ENCODE measurements at regions not wholly inside any gene's neighbourhood (a gene's known extent, or its start where the extent isn't known, plus 50 kb on each side); places are given as distances from the start of the nearest gene placed in this dataset.

GRCh38 chr10:118394301-118395200 lies 52.4 kb upstream of the FAM204A start:
- Histone ChIP-seq H3K27me3 (no peaks in the 10 kb centered on the region), H3K36me3 (ENCODE audit: low read depth, missing control alignments) (no peaks in the 10 kb centered on the region), H3K4me3 (no peak overlapping the region), H3K27ac (no peak overlapping the region), H3K9me3 (no peaks in the 10 kb centered on the region), H3K4me1 (no peaks in the 10 kb centered on the region)
- TF ChIP-seq POLR2A (IDR thresholded peaks at IDR 0.05): no peak
- WGBS, 2 donors: 33 to 38% methylated on average over 8 of the region's 8 CpGs
- intact Hi-C loops (cut with DNase I; ENCODE audit: low total_unique reads): no loop called here
- no peak for DNase-seq

- Histone ChIP-seq H3K36me3 (ENCODE audit: low read depth, missing control alignments) (no peaks in the 10 kb centered on the region), H3K4me3 (no peak overlapping the region), H3K27me3 (no peaks in the 10 kb centered on the region), H3K4me1 (no peaks in the 10 kb centered on the region), H3K9me3 (no peaks in the 10 kb centered on the region), H3K27ac (no peak overlapping the region)
- TF ChIP-seq POLR2A (IDR thresholded peaks at IDR 0.05) (no peak), CTCF (IDR thresholded peaks at IDR 0.05) (no peak)
- intact Hi-C loops (cut with DNase I; ENCODE audit: low total_unique reads): no loop called here
- DNase-seq: no peak
- WGBS, 2 donors: 70% methylated on average over 5 of the region's 5 CpGs
Observed at GRCh38 chr10:118392761-118393160, 50.6 kb upstream of the FAM204A start.
